A549 (cell line): ENCODE measurements at regions not wholly inside any gene's neighbourhood (a gene's known extent, or its start where the extent isn't known, plus 50 kb on each side); places are given as distances from the start of the nearest gene placed in this dataset.

ENCODE experiments used
- ATAC-seq, 2 experiments: fragments of 200-7000 bp in 1 of 2; fragments of >200 bp in 1 of 2; cut with Nextera tagmentation in 1 of 2; cut with Tn5 transposase in 1 of 2; 3 replicates each; pipeline versions ENCODE4 v1.8.0 to v1.9.1; 2018 to 2020; ENCODE audit warnings: mild to moderate bottlenecking in 1 of 2, moderate library complexity in 1 of 2
- CTCF ChIA-PET: fragments of 300-600 bp; sonication (Branson Sonifier 250); formaldehyde crosslinking; extraction: SDS; loops from one replicate; lab custom pipeline; 2021; ENCODE audit warnings: antibody characterized with exemption, inconsistent platforms; lab: Yijun Ruan, JAX
- POLR2A ChIA-PET: fragments of 350-600 bp; formaldehyde crosslinking; extraction: SDS; loops from one replicate; lab custom pipeline; 2021; ENCODE audit warnings: antibody characterized with exemption, inconsistent platforms; lab: Yijun Ruan, JAX
- DNase-seq, 2 experiments: peaks; one replicate each; pipeline versions ENCODE4 v3.0.0 to v3.0.0-alpha.2; 2011 to 2016; ENCODE audit warnings: low read depth in 1 of 2, low spot score in 1 of 2
- FAIRE-seq: peaks from 2 replicates; lab custom pipeline; 2011; peaks lifted over from hg19 to GRCh38; lab: Jason Lieb, UNC
- H3K27ac ChIP-seq, 2 experiments: fragments of >200 bp; sonication (Bioruptor Twin); formaldehyde crosslinking; 3 replicates each; pipeline ENCODE4 v1.5.1; 2016 to 2017
- H3K4me1 ChIP-seq: fragments of >200 bp; sonication (Bioruptor Twin); formaldehyde crosslinking; 3 replicates; pipeline ENCODE4 v1.6.1; 2016
- H3K4me2 ChIP-seq: fragments of >200 bp; sonication (Bioruptor Twin); formaldehyde crosslinking; 3 replicates; pipeline ENCODE4 v1.6.1; 2016
- H3K4me3 ChIP-seq: fragments of >200 bp; sonication (Bioruptor Twin); formaldehyde crosslinking; 3 replicates; pipeline ENCODE4 v1.5.1; 2016
- H3K9me3 ChIP-seq: fragments of >200 bp; sonication (Bioruptor Twin); formaldehyde crosslinking; 3 replicates; pipeline ENCODE4 v1.6.1; 2016
- BHLHE40 ChIP-seq: IDR thresholded peaks from 2 replicates; pipeline ENCODE4 v1.6.1; 2012; ENCODE audit warnings: low read depth, low read length, inconsistent platforms
- CHD2 ChIP-seq: fragments of 150-350 bp; IDR thresholded peaks from 2 replicates; pipeline ENCODE4 v1.6.1; 2014; ENCODE audit warnings: low read length; ENCODE audit not compliant: partially characterized antibody
- CHD4 ChIP-seq: fragments of 200-600 bp; sonication (generic); IDR thresholded peaks from 2 replicates; pipeline ENCODE4 v1.6.1; 2016; ENCODE audit warnings: antibody characterized with exemption, mild to moderate bottlenecking, borderline replicate concordance
- EHMT2 ChIP-seq: fragments of 200-600 bp; sonication (generic); IDR thresholded peaks from 2 replicates; pipeline ENCODE4 v1.6.1; 2016; ENCODE audit warnings: antibody characterized with exemption, low read depth, mild to moderate bottlenecking, moderate library complexity
- FOSB ChIP-seq: fragments of 250-450 bp; sonication (Bioruptor Pico); IDR thresholded peaks from 2 replicates; pipeline ENCODE4 v1.5.0; 2020; ENCODE audit warnings: mild to moderate bottlenecking, moderate library complexity
- FOXS1 ChIP-seq: fragments of 250-450 bp; sonication (Bioruptor Pico); IDR thresholded peaks from 2 replicates; pipeline ENCODE4 v1.5.0; 2020; ENCODE audit warnings: mild to moderate bottlenecking, moderate library complexity
- GATA3 ChIP-seq: IDR thresholded peaks from 2 replicates; pipeline ENCODE4 v1.6.1; 2012; ENCODE audit warnings: borderline replicate concordance
- HDAC2 ChIP-seq: fragments of 200-600 bp; sonication (generic); IDR thresholded peaks from 2 replicates; pipeline ENCODE4 v1.6.1; 2016
- JUN ChIP-seq, 2 experiments: fragments of >200 bp; sonication (Bioruptor Twin); formaldehyde crosslinking; IDR thresholded peaks; 2 replicates in 1 of 2; 3 replicates in 1 of 2; pipeline ENCODE4 v1.6.1; 2016 to 2017
- KDM5A ChIP-seq: fragments of 200-600 bp; sonication (generic); IDR thresholded peaks from 2 replicates; pipeline ENCODE4 v1.6.1; 2016; ENCODE audit warnings: antibody characterized with exemption, mild to moderate bottlenecking
- MYC ChIP-seq: IDR thresholded peaks from 2 replicates; pipeline ENCODE4 v1.6.1; 2012; ENCODE audit warnings: mild to moderate bottlenecking, inconsistent platforms, low read length, improper control_type of control experiment, borderline replicate concordance
- PHF8 ChIP-seq: fragments of 200-600 bp; sonication (generic); IDR thresholded peaks from 2 replicates; pipeline ENCODE4 v1.6.1; 2016; ENCODE audit warnings: low read depth, mild to moderate bottlenecking, antibody characterized with exemption, moderate library complexity, borderline replicate concordance
- POLR2A ChIP-seq: IDR thresholded peaks from 2 replicates; pipeline ENCODE4 v1.6.1; 2012; ENCODE audit warnings: mild to moderate bottlenecking, low read length
- POLR2AphosphoS2 ChIP-seq: conservative IDR thresholded peaks from 2 replicates; pipeline ENCODE4 v1.6.1; 2012; ENCODE audit warnings: low read length, improper control_type of control experiment, inconsistent platforms
- RFX5 ChIP-seq: fragments of 450-650 bp; IDR thresholded peaks from 2 replicates; pipeline ENCODE4 v1.7.1; 2014; ENCODE audit warnings: antibody characterized with exemption, mild to moderate bottlenecking, moderate library complexity
- RNF2 ChIP-seq: fragments of 200-600 bp; sonication (generic); IDR thresholded peaks from 2 replicates; pipeline ENCODE4 v1.6.1; 2016; ENCODE audit warnings: low read depth, mild to moderate bottlenecking, antibody characterized with exemption, moderate library complexity, borderline replicate concordance
- SMC3 ChIP-seq: fragments of >200 bp; sonication (Bioruptor Twin); formaldehyde crosslinking; IDR thresholded peaks from 3 replicates; pipeline ENCODE4 v1.6.1; 2018; ENCODE audit warnings: inconsistent platforms
- TFCP2L1 ChIP-seq: fragments of 250-450 bp; sonication (Bioruptor Pico); IDR thresholded peaks from 2 replicates; pipeline ENCODE4 v1.5.0; 2021; ENCODE audit warnings: mild to moderate bottlenecking
- TP53 ChIP-seq: fragments of 250-450 bp; sonication (Bioruptor Pico); IDR thresholded peaks from 2 replicates; pipeline ENCODE4 v1.5.0; 2021; ENCODE audit warnings: mild to moderate bottlenecking, moderate library complexity
- WGBS: methylation state at CpG from one replicate; pipeline ENCODE4 v1.1.6; 2017; ENCODE audit errors: missing lambda C conversion rate; 5-methylcytosine and 5-hydroxymethylcytosine counted together
- TF ChIP-seq, protein P1 (sequence below): fragments of 450-650 bp; IDR thresholded peaks from 2 replicates; pipeline ENCODE4 v1.6.1; 2014; ENCODE audit warnings: antibody characterized with exemption
- TF ChIP-seq, protein P2 (sequence below): fragments of >200 bp; sonication (Bioruptor Twin); formaldehyde crosslinking; IDR thresholded peaks from 2 replicates; pipeline ENCODE4 v1.6.1; 2016
- TF ChIP-seq, protein P3 (sequence below): fragments of >200 bp; sonication (Bioruptor Twin); formaldehyde crosslinking; IDR thresholded peaks from 3 replicates; pipeline ENCODE4 v1.5.1; 2016
- TF ChIP-seq, protein P4 (sequence below): IDR thresholded peaks from 2 replicates; pipeline ENCODE4 v1.6.1; 2012
- TF ChIP-seq, protein P5 (sequence below): fragments of 250-450 bp; sonication (Bioruptor Pico); IDR thresholded peaks from 2 replicates; pipeline ENCODE4 v1.5.0; 2021; ENCODE audit warnings: mild to moderate bottlenecking, moderate library complexity, borderline replicate concordance
- TF ChIP-seq, protein P6 (sequence below): fragments of 150-350 bp; IDR thresholded peaks from 2 replicates; pipeline ENCODE4 v1.6.1; 2014; ENCODE audit warnings: low read depth, mild to moderate bottlenecking, low read length

DNA sequence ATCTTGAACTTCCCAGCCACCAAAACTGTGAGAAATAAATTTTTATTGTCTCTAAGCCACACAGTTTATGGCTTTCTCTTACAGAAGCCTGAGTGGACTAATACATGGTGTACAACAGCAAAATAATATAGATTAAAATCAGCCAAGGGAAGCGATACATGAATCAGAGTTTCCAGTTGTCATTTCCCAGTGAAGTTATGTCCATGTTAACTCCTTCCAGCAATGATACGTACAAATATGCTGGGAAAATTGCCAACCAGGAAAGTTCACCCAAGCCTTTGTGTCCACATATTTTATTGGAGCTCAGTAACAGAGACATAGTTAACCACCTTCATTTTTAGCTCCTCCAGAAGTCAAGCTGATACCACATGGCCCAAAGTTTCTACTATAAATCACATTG, 280.9 kb upstream of the KCNMB2 start (continued):
- TF ChIP-seq, protein P1, sequence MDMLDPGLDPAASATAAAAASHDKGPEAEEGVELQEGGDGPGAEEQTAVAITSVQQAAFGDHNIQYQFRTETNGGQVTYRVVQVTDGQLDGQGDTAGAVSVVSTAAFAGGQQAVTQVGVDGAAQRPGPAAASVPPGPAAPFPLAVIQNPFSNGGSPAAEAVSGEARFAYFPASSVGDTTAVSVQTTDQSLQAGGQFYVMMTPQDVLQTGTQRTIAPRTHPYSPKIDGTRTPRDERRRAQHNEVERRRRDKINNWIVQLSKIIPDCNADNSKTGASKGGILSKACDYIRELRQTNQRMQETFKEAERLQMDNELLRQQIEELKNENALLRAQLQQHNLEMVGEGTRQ: no peak
- TF ChIP-seq, protein P2, sequence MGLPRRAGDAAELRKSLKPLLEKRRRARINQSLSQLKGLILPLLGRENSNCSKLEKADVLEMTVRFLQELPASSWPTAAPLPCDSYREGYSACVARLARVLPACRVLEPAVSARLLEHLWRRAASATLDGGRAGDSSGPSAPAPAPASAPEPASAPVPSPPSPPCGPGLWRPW: no peak
- no peak for TF ChIP-seq HDAC2
- TF ChIP-seq GATA3: no peak
- no peak for TF ChIP-seq CHD4
- no peak for TF ChIP-seq FOXS1
- no peak for TF ChIP-seq RFX5
- no peak for TF ChIP-seq BHLHE40
- TF ChIP-seq KDM5A: no peak
- no peak for TF ChIP-seq FOSB (CRISPR knock-in tag)

DNA sequence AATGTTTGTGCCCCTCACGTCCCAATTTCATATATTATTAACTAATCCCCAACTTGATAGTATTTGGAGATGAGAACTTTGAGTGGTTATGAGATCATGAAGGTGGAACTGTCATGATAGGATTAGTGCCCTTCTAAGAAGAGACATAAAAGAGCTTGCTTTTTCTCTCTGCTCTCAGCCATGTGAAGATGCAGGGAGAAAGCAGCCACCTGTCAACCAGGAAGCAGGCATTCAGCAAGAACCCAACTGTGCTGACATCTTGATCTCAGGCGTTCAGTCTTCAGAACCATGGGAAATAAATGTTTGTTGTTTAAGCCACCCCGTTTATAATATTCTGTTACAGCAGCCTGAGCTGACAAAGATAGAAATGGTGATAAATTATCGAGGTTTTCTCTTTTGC, 278.7 kb upstream of the KCNMB2 start:
- 32% methylated on average over 4 of the region's 4 CpGs for WGBS
- ATAC-seq: no peak
- H3K27ac ChIP-seq: no peak overlapping the region
- CTCF ChIA-PET: no interaction called here
- H3K4me1 ChIP-seq: no peaks in the 10 kb centered on the region
- no peak overlapping the region for H3K4me2 ChIP-seq
- no peak overlapping the region for H3K4me3 ChIP-seq
- POLR2A ChIA-PET: no interaction called here
- TF ChIP-seq EHMT2 (no peak), RNF2 (no peak), JUN (IDR thresholded peaks at IDR 0.05) (no peak), CHD2 (no peak), SMC3 (no peak), MYC (no peak), POLR2AphosphoS2 (no peak), POLR2A (no peak), PHF8 (no peak), KDM5A (no peak), TP53 (CRISPR knock-in tag) (no peak), FOSB (CRISPR knock-in tag) (no peak), TFCP2L1 (CRISPR knock-in tag) (no peak)
- TF ChIP-seq, protein P3, sequence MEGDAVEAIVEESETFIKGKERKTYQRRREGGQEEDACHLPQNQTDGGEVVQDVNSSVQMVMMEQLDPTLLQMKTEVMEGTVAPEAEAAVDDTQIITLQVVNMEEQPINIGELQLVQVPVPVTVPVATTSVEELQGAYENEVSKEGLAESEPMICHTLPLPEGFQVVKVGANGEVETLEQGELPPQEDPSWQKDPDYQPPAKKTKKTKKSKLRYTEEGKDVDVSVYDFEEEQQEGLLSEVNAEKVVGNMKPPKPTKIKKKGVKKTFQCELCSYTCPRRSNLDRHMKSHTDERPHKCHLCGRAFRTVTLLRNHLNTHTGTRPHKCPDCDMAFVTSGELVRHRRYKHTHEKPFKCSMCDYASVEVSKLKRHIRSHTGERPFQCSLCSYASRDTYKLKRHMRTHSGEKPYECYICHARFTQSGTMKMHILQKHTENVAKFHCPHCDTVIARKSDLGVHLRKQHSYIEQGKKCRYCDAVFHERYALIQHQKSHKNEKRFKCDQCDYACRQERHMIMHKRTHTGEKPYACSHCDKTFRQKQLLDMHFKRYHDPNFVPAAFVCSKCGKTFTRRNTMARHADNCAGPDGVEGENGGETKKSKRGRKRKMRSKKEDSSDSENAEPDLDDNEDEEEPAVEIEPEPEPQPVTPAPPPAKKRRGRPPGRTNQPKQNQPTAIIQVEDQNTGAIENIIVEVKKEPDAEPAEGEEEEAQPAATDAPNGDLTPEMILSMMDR: no peak
- TF ChIP-seq, protein P4, sequence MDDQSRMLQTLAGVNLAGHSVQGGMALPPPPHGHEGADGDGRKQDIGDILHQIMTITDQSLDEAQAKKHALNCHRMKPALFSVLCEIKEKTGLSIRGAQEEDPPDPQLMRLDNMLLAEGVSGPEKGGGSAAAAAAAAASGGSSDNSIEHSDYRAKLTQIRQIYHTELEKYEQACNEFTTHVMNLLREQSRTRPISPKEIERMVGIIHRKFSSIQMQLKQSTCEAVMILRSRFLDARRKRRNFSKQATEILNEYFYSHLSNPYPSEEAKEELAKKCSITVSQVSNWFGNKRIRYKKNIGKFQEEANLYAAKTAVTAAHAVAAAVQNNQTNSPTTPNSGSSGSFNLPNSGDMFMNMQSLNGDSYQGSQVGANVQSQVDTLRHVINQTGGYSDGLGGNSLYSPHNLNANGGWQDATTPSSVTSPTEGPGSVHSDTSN: no peak
- TF ChIP-seq, protein P5, sequence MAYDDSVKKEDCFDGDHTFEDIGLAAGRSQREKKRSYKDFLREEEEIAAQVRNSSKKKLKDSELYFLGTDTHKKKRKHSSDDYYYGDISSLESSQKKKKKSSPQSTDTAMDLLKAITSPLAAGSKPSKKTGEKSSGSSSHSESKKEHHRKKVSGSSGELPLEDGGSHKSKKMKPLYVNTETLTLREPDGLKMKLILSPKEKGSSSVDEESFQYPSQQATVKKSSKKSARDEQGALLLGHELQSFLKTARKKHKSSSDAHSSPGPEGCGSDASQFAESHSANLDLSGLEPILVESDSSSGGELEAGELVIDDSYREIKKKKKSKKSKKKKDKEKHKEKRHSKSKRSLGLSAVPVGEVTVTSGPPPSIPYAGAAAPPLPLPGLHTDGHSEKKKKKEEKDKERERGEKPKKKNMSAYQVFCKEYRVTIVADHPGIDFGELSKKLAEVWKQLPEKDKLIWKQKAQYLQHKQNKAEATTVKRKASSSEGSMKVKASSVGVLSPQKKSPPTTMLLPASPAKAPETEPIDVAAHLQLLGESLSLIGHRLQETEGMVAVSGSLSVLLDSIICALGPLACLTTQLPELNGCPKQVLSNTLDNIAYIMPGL (CRISPR knock-in tag): no peak
- TF ChIP-seq, protein P6, sequence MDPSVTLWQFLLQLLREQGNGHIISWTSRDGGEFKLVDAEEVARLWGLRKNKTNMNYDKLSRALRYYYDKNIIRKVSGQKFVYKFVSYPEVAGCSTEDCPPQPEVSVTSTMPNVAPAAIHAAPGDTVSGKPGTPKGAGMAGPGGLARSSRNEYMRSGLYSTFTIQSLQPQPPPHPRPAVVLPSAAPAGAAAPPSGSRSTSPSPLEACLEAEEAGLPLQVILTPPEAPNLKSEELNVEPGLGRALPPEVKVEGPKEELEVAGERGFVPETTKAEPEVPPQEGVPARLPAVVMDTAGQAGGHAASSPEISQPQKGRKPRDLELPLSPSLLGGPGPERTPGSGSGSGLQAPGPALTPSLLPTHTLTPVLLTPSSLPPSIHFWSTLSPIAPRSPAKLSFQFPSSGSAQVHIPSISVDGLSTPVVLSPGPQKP: no peak
- TF ChIP-seq, all 56 proteins: peak for 0
- no peaks in the 10 kb centered on the region for H3K9me3 ChIP-seq
- DNase-seq: no peak
- FAIRE-seq: no peak
